SH-SY5Y (cell line): ENCODE measurements at regions not wholly inside any gene's neighbourhood (a gene's known extent, or its start where the extent isn't known, plus 50 kb on each side); places are given as distances from the start of the nearest gene placed in this dataset.

Experiments used
- GATA2 ChIP-seq: IDR thresholded peaks from 2 replicates; pipeline ENCODE4 v1.6.1; 2011; ENCODE audit warnings: mild to moderate bottlenecking, low read depth, low read length
- GATA3 ChIP-seq: IDR thresholded peaks from 2 replicates; pipeline ENCODE4 v1.6.1; 2011; ENCODE audit warnings: low read depth, mild to moderate bottlenecking, low read length, moderate library complexity

DNA sequence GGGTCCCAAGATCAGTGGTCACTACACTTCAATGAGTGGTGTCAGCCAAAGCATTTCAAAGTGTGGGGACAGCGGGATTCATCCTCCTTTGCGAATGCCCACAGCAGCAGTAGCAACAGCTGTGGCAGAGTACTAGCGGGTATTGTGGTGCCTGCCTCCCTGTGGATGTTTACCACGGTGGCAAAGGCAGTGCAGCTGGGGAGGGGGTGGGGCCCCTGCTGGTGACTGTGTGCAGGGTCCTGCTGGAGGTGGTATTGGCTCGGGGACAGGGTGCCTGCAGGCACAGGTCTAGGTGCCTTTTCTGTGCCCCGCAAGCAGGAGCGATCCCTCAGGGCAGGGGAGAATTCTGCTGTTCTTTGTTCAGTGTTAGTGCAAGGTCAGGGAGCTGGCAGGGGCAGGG is 415.7 kb downstream of the USP25 start:
- no peak for TF ChIP-seq GATA2
- no peak for TF ChIP-seq GATA3

DNA sequence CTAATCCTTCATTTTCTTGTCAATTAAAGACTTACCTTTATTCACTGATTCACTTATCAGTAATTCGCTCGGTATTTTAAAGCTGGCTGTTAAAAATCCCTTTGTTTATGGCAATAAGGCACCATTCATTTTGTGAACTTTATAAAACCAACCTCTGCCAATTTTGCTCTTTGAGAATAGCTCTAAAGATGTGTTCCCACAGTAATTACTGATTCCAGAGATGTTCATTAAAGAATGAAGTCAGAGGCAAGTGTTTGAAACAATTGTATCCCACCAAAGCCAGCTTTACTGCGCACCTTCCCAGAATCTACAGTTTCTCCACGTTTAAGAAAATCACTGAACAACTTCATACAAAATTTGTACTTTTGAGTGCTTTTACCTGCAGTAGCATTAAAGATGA is 424.5 kb downstream of the USP25 start:
- TF ChIP-seq GATA2 = no peak
- TF ChIP-seq GATA3 = no peak

DNA sequence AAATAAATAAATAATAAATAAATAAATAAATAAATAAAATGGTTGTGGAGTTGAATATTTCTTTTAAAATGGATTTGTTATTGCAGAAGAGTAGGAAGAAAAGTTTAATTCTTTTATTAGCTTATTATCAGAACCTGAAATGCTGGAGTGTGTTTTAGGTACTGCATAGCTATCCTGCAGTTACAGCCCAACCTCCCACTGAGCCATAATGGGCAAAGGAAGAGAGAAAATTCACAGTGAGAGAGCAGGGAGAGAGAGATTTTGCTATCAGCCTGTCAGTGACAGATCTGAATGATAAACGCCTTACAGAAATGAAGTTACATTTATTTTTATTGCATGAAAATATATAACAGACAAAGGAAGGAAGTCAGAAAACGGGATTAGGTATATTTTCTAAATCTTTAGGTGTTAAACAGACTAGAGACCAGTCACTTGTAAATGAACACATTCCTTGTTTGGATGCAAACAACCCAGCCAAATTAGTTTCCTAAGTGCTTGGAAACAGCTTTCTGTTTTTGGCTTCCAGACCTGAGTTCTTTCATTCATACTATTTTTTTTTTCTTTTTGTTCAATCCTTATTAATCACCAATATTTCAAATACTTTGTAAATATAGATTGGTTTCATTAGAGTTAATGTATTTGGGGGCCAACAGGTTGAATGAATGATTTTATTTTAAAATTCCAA is 425.3 kb downstream of the USP25 start:
- no peak for TF ChIP-seq GATA3
- no peak for TF ChIP-seq GATA2

DNA sequence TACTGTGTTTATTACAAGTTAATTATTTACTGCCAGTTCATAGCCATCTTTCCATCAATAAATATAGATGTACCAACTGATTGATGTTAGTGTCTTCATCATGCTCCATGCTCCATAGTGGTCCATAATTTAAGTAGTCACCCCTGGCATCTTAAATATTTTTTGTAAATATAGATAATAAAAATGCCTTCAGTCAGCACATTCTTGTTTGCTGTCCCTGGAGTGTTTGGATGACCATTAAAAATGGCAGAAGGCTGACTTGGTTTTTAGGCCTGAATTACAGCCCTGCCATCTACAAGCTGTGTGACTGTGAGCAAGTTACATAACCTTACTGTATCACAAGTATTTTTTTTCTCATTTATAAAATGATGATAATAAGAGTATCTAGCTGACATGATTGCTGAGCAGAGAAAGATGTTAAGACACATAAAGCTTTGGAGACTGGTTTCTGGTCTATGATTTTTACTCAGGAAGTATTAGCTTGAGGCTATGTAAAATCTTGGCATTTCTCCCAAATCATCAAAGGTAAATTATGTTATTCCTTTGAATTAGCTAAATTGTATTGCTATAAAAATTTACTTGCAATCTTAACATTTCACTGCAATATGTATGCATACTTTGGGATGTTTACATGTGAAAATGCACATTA is 427.2 kb downstream of the USP25 start:
- TF ChIP-seq GATA2 = no peak

DNA sequence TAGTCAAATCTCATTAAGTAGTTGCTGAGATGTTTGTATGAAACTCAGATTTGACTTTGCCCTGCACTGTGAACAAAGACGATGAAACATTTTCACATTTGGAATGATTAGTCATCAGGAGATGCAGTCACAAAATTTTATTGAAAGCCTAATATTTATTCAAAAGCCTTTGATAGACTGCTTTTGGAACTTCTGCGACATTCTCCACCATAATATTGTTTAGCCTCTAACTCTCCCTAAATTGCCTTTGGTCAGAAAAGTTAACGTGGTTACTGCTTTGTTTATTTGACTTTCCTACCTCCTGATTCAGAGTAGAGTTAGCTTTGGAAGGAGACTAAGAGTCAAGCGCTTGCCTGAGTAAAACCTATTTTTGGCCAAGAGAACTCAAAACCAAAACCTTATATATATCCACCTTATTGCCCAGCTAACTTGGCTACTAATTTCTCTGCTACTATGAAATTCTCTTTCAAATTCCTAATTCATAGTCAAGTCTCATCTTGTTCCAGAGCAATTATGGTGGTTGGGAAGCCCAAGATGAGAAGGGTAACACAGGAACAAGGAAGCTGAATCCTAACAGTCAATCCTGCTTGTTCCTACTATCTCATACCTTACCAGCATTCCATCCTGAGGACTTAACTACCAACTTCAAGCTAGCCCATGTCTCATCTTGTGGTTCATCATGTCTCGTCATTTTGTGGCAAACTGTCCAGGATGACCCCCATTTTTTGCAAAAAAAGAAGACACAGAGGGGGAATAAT is 429.6 kb downstream of the USP25 start:
- TF ChIP-seq GATA2 (no peak), GATA3 (no peak)

GRCh38 chr21:16159971-16160350 is 430.2 kb downstream of the USP25 start:
- TF ChIP-seq GATA2 (no peak), GATA3 (no peak)

DNA sequence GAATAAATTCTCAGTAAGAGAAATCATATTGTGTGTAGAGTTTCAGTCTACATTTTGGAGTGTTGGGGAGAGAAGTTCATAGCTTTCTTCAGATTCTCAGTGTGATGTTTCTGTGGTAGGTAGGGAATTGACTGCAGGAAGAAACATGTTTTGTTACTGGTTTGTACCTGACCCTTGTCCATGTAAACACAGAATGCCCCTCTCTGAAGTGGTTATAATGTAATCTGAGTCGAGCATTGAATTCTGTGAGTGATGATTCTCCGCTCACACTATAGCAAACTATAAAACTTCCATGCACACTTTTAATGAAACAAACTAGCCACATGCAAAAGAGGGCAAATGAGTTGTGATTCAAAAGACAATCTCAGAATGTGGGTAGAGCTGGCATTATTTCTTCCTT is 433.2 kb downstream of the USP25 start:
- TF ChIP-seq GATA2 (no peak), GATA3 (no peak)

- TF ChIP-seq GATA3 = no peak
- no peak for TF ChIP-seq GATA2
These were observed 439.3 kb downstream of the USP25 start for GRCh38 chr21:16169102-16169511.

GRCh38 chr21:16169779-16170178 is 440.0 kb downstream of the USP25 start:
- no peak for TF ChIP-seq GATA2
- TF ChIP-seq GATA3 = no peak

GRCh38 chr21:16176570-16176969 is 446.8 kb downstream of the USP25 start:
- no peak for TF ChIP-seq GATA2
- no peak for TF ChIP-seq GATA3

DNA sequence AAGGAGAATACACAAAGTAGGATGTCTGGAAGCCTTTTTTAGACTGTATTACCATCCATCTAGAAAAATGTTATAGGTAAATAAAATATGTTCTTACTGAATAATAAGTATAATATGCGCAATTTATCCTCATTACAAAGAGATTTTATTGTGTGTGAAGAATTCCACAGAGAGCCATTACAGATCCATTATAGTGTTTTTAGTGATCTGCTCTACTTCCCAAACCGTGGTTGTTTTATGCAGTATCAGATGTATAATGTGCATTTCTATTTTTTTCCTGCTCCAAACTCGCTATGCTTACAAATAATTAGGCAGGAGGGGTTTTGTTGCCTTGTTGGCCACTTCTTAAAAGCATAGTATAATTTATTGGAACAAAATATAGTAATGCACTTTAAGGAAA is 447.8 kb downstream of the USP25 start:
- TF ChIP-seq GATA2 (no peak), GATA3 (no peak)

GRCh38 chr21:16179773-16180172 is 450.0 kb downstream of the USP25 start:
- no peak for TF ChIP-seq GATA3
- TF ChIP-seq GATA2 = no peak

DNA sequence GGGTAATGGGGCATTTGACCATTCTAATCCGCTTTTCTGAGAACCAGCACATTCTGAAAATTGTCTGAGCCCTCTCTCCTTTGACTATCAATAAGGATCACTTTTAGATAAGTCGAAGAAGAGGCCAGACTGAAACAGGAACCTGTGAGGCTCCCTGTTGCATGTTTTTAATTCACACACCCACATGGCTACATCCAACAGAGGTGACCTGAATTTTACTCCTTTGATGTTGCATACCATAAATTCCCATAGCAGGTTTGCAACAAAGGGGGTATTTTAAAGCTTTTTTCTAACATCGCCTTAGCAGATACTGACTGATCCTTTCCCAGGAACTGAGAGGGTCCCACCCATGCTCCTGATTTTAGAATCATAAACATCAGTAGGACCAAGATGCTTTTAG is 450.8 kb downstream of the USP25 start:
- TF ChIP-seq GATA3 (no peak), GATA2 (no peak)

GRCh38 chr21:16181018-16181417 is 451.2 kb downstream of the USP25 start:
- no peak for TF ChIP-seq GATA3
- no peak for TF ChIP-seq GATA2

DNA sequence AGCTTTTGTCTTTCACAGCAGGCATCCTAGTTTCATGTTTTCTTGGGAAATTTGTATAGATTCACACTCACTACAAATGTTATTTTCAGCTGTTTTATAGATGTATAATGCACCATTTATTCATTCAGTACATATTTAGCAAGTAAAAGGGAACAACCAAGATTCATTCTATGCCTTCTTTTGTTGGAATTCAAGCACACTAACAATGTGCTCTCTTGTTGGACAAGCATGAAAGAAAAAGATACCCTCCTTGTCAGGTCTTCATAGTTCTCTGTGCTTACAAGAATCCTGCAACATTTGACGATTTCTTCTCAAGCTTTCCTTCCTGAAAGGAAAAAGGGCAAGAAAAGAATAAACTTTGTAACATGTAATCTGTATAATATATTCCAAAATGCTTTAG is 456.0 kb downstream of the USP25 start:
- TF ChIP-seq GATA3 (no peak), GATA2 (no peak)
